IPS DF 19.7 (cell line): ENCODE measurements at regions not wholly inside any gene's neighbourhood (a gene's known extent, or its start where the extent isn't known, plus 50 kb on each side); places are given as distances from the start of the nearest gene placed in this dataset.

Source experiments
- DNase-seq: peaks from one replicate; pipeline ENCODE4 v3.0.0-alpha.2; 2013; ENCODE audit warnings: low read depth, low spot score

DNA sequence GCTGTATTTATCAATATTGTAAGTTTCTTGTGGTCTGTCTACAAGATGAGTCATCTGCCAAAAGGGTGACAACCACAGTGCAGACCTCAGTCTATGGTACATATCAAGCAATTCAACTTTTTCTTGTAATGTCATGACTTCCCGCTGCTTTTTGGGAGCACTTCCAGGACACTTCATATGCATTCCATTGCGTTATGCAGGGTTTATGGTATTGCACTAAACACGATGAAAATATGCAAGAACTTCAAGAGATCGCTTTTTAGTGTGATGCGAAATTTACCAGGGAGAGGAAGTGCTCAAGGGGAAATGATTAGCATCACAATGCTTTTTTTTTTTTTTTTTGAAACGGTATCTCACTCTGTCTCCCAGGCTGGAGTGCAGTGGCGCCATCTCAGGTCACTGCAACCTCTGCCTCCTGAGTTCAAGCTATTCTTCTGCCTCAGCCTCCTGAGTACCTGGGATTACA, 166.5 kb downstream of the TFAP2A start:
- DNase-seq: peak; percentile 5

DNA sequence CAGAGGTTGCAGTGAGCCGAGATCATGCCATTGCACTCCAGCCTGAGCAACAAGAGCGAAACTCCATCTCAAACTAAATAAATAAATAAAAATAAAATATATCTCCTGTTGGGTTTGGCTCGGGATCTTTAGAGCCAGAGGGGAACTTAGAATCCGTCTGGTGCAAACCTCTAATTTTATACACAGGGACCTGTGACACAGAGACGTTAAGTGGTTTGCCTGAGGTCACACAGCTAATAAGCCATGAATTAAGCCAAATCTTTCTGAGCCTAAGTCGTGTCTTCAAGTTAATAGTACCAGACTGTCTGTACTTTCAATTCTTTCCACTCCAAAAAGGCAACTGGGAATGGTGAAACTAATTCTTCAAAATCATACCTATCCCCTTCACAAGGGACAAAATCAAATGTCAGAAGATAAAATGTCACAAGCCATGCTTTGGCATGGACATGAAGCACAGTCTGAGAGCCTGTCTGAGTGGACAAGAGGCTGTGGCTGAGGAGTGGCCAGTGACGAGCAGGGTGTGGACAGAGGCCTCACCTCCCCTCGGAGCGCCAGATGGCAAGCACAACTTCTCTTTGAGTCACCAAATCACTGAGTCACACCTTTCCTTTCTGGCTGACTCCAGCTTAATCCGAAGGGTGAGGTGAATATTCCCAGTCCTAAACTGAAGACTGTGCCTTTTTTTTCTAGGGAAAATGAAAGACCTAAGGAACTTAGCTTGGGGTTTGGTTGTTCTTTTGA, 177.4 kb downstream of the TFAP2A start:
- DNase-seq: no peak

DNA sequence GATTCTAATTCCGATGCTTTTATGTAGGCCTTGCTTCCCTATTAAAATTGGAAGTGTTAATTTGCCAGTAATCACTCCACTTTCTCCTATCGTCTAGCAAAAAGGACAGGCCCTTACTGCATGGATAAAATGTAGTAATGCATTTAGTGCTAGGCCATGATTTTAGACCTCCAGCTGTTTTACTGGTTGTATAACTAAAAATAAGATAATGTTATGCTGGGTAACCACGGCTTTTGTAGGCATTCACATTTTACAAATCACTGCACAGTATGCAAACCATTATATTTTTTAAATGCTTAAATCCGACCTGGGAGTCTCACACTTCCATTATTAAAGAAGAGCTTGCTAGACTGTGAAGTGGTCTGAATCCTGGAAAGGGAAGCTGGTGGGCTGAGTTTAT, 179.5 kb downstream of the TFAP2A start:
- DNase-seq: no peak

DNA sequence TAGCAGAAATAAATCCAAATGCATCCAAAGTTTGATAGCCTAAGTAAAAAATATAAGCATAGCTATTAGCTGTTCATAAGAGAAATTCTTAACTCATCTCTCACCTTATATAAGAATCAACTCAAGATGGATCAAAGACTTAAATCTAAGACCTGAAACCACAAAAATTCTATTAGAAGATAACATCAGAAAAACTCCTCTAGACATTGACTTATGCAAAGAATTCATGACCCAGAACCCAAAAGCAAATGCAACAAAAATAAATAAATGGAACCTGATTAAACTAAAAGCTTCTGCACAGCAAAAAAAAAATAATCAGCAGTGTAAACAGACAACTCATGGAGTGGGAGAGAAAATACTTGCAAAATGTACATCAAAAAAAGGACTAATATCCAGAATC, 184.3 kb downstream of the TFAP2A start:
- DNase-seq: no peak

DNA sequence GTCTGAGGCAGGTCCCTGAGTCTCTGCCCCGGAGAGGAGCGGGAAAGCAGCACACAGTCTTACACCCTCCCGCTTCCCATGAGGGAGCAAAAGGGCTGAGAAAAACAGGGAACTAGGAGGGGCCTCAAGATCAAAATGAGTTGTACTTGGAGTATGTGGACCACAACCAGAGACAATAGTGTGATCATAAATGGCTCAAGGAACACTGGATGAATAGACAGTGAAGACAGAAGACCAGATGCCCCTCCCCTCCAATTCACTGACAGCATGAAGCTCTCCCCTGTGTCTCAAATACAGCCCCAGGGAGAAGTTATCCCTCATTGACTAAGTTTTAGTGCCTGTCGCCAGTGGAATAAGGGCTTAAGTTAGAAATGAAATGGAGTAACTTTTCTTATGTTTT, 191.0 kb downstream of the TFAP2A start:
- no peak for DNase-seq

DNA sequence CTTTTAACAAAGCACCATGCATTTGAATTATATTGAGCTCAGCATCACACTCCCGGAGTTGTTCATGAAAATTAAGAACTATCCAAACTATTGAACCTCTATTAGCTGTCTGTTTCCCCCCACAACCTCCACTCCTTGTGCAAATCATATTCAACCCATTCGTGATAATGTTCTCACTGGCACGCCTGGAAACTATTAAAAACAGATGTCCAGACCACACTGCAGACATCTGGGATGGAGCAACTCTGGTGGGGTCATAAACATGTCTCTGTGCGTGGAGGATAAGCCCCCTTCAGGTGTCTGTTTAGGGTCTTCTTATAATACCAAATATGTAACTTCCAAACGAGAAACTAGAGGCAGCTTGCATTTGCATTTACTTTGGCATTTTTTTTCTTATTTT, 193.7 kb downstream of the TFAP2A start:
- no peak for DNase-seq

DNA sequence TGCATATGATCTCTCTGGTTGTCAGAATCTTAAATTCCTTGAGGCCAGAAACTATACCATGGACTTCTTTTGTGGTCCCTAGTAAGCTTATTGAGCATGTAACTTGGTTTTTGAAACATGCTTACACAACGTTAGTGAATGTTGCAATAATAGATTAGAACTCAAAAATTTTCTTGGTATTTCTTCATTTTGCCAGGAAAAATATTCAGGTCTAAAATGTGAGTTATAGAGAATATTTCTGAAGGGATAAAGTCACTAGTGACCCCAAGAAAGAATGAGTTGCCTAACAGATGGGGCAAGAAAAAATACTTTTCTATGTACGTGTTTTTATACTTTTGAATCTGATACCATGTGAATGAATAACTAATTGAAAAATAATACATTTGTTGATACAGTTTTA, 195.4 kb downstream of the TFAP2A start:
- DNase-seq: no peak

DNA sequence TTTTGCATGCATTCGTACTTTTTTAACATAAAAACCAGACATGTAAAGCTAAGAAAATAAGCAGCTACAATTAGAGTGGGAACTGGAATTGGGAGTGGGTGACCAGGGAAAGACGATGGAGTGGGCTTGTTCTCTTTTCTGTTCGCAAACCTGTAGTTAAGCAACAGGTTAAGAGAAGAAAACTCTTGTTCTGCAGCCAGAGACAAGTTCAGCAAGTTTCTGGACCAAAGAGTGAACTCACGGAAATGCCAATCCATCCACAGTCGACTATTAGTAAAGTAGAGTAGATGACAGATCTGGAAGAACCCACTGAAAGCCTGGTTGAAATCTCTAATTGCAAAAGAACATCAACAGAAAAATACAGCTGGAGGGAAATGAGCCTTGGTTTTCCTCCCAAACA, 197.8 kb downstream of the TFAP2A start:
- DNase-seq: no peak

DNA sequence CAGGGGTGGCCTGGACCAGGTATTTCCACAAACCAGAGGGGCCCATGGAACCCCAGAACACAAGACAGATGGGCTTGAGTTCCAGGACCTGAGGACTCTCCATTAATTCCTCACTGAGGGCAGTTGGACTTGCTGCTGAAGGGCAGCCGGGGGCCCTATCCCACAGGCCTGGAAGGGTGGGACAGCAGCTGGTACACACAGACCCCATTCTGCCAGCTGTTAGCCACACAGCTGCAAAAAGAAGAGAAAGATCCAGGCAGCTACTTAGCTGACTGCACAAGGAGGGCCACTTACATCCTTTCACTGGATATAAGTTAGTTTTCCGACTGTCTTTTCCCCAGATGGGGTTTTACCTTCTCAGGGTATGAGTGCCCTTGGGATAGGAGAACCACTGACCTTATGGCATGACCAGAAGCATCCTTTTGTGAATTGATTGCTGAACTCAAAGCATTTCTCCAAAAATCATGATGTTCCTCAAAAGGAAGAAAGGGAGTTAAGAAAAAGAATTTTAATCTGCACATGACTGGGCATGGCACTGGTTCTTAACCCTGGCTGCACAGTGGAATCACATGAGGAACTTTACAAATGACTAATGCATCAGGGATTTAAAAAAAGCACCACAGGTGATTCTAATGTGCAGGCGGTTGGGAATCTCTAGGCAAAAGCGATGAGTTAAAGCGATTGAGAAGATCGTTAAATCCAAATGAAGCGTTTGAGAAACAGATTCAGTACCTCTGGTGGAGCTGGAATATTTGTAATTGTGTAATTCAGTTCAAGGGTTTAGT, 199.4 kb downstream of the TFAP2A start:
- no peak for DNase-seq

DNA sequence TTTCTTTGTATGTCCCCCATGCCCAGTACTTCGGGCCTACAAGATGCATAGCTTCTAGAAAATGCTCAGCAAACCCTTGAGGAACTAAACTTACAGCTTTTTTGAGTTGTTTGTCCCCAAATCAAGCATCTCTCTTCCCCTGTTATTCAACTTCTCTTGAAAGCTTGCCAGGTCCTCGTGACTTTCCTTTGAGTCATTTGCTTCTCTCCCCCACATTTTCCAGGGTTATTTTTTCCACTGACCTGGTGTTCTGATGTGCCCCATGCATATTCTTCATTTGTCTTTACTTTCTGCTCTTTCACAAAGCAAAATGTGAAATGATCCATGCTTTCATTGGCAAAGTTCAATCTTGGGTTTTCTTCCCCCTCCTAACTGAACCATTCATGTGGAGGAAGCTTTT, 204.8 kb downstream of the TFAP2A start:
- DNase-seq: no peak

DNA sequence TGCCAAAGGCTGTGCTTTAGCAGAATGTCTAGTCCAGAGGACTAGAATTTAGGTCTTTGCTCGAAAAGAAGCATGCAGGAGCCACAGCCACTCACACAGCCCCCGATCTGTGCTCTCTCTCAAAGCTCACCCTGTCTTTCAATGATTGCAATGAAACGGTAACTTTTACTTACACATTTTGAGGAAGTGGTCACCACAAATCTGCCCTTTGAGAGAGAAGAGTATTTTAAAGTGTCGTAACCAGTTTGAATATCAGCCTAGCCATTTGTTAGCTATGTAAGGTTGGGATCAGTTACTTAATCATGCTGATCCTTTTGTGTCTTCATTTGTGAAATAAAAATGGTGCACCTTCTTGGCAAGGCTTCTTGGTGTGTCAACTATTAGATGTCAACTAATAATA, 209.0 kb downstream of the TFAP2A start:
- DNase-seq: no peak

DNA sequence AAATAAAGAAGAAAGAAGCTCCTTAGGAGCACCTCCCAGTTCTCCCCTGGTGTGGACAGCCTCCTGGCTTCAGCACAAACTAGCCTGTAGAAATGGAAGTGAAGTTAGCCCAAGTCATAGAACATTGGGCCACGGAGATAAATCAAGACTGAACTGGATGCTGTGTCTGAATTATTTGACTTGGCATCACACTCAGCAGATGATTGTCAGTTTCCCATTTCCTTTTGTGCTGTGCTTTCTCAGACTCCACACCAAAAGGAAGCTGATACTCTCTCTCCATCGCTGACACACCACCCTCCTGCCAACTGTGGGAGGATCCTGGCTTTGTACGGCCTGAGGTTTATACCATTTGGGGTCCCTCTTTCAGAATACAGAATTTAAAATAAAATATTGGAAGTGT, 209.8 kb downstream of the TFAP2A start:
- DNase-seq: no peak

DNA sequence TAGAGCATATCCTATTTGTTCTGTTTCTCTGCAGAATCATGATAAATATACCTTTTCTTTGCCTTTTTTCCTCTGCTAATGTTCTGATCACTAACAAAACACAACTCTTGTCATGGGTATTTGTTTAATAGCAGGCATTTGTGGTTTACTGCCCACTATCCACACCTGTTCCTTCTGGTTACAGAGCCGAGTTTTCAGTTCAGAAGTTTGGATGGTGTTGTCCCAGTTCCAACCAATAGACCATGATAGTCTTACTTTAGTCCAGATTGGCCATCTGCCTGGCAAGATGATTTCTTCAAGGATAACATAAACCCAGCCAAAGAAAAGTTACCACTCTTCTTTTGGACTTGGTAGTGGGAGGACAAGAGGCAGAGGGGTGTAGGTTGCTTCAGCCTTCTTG, 211.2 kb downstream of the TFAP2A start:
- no peak for DNase-seq

DNA sequence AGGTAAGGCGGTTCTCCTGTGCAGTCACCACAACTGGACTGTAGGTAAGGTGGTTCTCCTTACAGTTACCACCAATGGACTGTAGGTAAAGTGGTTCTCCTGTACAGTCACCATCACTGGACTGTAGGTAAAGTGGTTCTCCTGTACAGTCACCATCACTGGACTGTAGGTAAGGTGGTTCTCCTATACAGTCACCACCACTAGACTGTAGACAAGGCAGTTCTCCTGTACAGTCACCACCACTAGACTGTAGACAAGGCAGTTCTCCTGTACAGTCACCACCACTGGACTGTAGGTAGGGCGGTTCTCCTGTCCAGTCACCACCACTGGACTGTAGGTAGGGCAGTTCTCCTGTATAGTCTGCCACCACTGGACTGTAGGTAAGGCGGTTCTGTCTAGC, 212.3 kb downstream of the TFAP2A start:
- DNase-seq: no peak

DNA sequence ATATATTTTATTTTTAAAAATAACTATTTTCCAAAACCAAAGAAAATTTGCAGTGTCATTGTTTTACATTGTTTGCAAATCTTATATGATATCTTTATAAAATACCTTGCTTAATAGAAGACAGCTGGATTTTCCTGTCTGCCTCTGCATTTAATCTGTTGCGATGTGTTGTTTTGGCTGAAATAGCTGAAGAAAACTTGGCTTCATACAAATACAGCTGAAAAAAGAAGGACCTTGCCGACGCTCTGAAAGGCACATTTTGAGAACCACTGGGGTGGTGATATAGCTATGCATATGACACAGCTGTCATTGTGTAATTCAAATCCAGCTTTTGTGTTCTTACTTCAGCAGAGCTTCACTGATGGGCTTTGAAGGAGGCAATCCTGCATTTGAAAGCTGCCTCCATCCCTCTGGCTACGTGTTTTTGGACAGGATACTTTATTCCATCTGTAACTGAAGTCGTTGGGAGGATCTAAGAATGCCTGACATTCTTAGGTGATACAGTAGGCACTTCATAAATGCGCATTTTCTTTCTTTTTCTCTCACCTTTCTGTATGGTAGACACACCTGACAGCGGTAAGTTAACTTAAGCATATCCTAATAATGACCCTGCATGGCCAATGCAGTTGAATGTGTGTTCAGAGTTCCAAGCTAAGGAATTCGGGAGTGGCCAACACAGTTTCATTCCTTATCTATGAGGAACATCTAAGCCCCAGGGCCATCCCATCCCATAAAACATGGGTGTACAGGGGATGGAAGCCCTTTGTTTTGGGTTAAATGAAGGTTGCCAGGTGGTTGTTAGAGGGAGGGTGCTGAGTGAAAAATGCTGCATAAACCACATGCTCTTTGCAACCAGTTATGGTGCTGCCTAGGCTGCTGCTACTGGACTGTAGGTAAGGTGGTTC, 213.0 kb downstream of the TFAP2A start:
- DNase-seq: no peak

DNA sequence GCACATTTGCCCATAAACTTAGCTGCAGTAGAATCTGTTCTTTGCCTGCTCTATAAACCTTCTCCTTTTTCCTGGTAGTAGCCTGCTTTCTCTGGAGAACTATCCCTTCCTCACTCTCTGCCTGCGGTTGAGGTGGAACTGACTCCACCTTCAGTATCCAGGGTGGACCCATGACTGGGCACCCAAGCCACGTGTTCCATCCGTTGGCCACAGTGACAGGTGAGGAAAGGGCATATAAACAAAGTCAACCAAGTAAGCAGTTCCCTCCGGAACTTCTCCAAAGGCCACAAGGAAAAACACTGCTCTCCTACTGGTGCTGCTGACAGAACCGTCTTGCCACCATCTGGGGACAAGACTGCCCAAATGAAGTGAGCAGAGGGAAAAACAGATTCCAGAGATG, 218.8 kb downstream of the TFAP2A start:
- no peak for DNase-seq

DNA sequence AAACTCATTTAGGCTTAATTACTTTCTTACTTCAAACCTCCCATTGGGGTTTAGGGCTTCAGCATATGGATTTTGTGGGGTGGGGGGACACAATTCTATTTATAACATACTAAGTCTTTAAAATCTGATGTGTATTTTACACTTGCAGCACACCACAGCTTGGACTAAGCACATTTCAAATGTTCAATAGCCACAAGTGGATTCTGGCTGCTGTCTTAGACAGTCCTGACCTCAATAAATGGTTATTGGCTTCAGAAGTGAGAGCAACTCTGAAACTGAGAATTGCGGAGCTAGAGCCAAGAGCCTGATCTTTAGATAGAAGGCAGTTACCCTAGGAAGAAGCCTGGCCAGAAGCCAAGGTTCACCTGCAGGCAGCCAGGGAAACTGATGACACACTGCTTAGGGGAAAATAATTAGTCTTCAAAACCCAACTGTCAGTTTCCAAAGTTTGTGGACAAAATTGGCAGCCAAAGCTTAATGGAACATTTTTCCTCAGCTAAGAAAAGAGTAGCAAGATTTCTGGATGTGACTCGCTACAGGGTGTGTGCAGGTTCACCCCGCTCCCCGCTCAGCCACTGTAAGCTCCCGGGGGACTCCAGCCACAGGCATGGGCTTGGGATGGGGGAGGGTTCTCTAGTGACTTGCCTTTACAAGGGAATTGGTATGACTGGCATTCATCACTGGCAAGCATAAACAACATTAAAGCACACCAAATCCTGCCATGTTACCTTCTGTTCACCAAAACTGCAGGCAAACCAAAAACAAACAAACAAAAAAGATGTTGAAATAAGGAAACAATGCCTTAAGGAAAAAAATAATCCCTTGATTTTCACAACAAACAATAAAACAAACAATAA, 219.8 kb downstream of the TFAP2A start:
- DNase-seq: no peak

DNA sequence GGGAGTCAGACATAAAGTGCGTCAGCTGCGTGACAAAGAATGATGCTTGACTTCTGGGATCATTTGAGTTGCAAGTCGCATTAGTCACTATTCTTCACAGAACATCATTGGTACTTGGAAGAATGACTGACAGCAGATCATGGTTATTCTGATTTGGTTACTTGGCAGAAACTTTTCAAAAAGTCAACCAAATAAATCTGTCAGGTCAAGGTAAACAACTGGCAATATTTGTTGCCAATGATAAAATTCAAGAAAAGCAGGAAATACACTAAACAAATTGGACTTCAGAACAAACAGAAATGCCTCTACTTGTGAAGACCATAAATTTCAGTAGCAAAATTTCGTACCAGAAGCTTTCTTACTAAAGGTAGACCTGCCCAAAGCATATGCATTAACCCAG, 221.6 kb downstream of the TFAP2A start:
- no peak for DNase-seq

DNA sequence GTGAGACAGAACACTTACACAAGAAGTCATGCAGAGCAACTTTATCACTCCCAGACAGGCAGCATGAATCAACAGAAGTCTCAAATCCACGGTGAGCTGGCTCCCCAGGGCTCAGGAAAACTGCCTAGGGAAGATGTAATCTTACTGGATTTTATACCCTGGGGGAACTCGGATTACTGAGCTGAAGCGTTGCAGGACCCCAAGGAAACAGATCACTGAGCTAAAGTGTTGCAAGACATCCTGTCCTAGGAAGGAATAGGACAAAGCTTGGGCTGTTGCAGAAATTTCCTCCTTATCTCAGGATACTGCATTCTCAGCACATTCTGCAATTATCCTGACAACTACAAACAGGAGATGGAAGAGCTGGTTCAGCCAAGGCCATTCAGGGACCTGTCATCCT, 224.8 kb downstream of the TFAP2A start:
- no peak for DNase-seq

DNA sequence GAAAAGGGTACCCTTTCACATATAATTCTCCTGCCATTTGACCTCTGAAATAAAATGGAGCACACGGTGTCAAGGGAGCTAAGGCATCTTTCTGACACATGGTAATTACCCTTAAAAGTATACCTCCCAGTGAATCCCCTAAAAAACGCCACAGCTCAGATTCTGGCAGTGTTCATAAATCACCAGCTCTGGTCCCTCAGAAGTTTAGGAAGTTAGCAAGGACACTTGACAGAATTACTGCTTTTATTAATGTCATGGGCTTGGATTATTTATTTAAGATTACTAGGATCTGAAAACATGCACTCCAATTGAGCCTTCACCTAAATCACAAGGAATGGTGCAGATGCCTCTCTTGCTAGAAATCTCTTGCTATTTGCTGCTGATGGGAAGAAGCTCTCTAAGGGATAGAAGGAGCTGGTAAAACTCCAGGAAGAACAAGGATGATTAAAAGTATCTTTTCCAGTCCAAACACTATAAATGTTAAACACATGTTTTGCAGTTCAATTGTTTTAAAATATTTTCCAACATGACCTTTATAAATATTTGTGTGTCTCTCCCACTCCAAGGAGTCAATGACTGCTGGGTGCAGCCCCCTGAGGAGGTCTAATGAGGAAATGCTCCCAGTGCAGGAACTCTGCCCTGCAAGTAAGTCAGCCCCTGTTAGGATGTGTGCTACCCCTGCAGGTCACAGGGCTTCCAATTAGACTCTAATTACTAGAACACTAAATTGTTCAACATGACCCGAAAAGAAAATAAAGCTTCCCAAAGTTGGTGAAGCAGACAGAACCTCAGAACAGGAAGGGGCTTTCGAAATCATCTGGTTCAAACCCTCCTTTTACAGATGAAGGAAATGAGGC, 230.3 kb downstream of the TFAP2A start:
- DNase-seq: no peak
